Fibroblast of skin of abdomen (primary cell): ENCODE measurements at regions not wholly inside any gene's neighbourhood (a gene's known extent, or its start where the extent isn't known, plus 50 kb on each side); places are given as distances from the start of the nearest gene placed in this dataset.

Experiments
- DNase-seq: peaks from one replicate; pipeline ENCODE4 v3.0.0-alpha.2; 2013

GRCh38 chr14:101460521-101460920 is 100.8 kb upstream of the DIO3 start:
- no peak for DNase-seq

- no peak for DNase-seq
Measured at GRCh38 chr14:101460986-101461750, 100.1 kb upstream of the DIO3 start.

- no peak for DNase-seq
Measured at GRCh38 chr14:101461891-101462290, 99.4 kb upstream of the DIO3 start.

- no peak for DNase-seq
Measured at GRCh38 chr14:101462726-101463565, 98.3 kb upstream of the DIO3 start.

GRCh38 chr14:101463566-101464171 is 97.6 kb upstream of the DIO3 start:
- DNase-seq = no peak

GRCh38 chr14:101464310-101464983 is 96.8 kb upstream of the DIO3 start:
- DNase-seq = no peak

- no peak for DNase-seq
Measured at GRCh38 chr14:101464984-101465794, 96.1 kb upstream of the DIO3 start.

- no peak for DNase-seq
Measured at GRCh38 chr14:101465795-101466448, 95.4 kb upstream of the DIO3 start.

GRCh38 chr14:101466456-101467180 is 94.7 kb upstream of the DIO3 start:
- no peak for DNase-seq

GRCh38 chr14:101467181-101467926 is 93.9 kb upstream of the DIO3 start:
- DNase-seq = no peak

- DNase-seq = no peak
Measured at GRCh38 chr14:101469382-101470247, 91.7 kb upstream of the DIO3 start.

GRCh38 chr14:101470266-101470665 is 91.0 kb upstream of the DIO3 start:
- no peak for DNase-seq

- no peak for DNase-seq
Measured at GRCh38 chr14:101471723-101472517, 89.4 kb upstream of the DIO3 start.

- DNase-seq = no peak
Measured at GRCh38 chr14:101472518-101472849, 88.8 kb upstream of the DIO3 start.

GRCh38 chr14:101473045-101473729 is 88.1 kb upstream of the DIO3 start:
- no peak for DNase-seq

- DNase-seq = no peak
Measured at GRCh38 chr14:101473795-101474562, 87.3 kb upstream of the DIO3 start.
